ENCODE measurements at regions not wholly inside any gene's neighbourhood (a gene's known extent, or its start where the extent isn't known, plus 50 kb on each side); places are given as distances from the start of the nearest gene placed in this dataset.
"Not testable (repeated sequence)": the region's sequence is repeated elsewhere in the genome, so short reads cannot be mapped to it uniquely, and the experiment has no call there.

GRCh38 chr11:23211221-23211620 lies 350.9 kb upstream of the CCDC179 start:
- no peak overlapping the region for H3K27ac ChIP-seq
- TF ChIP-seq ZFX (IDR thresholded peaks at IDR 0.05), result no peak
- no peak for TF ChIP-seq CTCF (conservative IDR thresholded peaks at IDR 0.05)

GRCh38 chr11:23212807-23213206 lies 352.5 kb upstream of the CCDC179 start:
- no peak for TF ChIP-seq ZFX (IDR thresholded peaks at IDR 0.05)
- no peak for TF ChIP-seq CTCF (conservative IDR thresholded peaks at IDR 0.05)
- H3K27ac ChIP-seq, result no peak overlapping the region

GRCh38 chr11:23217072-23217471 lies 356.8 kb upstream of the CCDC179 start:
- TF ChIP-seq CTCF (conservative IDR thresholded peaks at IDR 0.05), result no peak
- no peak for TF ChIP-seq ZFX (IDR thresholded peaks at IDR 0.05)
- H3K27ac ChIP-seq, result no peak overlapping the region

- H3K27ac ChIP-seq, result not testable (repeated sequence)
Observed at GRCh38 chr11:23220086-23220485, 359.8 kb upstream of the CCDC179 start.

- no peak for TF ChIP-seq CTCF (conservative IDR thresholded peaks at IDR 0.05)
- TF ChIP-seq ZFX (IDR thresholded peaks at IDR 0.05), result no peak
- no peak overlapping the region for H3K27ac ChIP-seq
Observed at GRCh38 chr11:23221366-23221765, 361.1 kb upstream of the CCDC179 start.

GRCh38 chr11:23226331-23227077 lies 366.2 kb upstream of the CCDC179 start:
- no peak overlapping the region for H3K27ac ChIP-seq

GRCh38 chr11:23227078-23227445 lies 366.8 kb upstream of the CCDC179 start:
- no peak overlapping the region for H3K27ac ChIP-seq
- TF ChIP-seq CTCF (conservative IDR thresholded peaks at IDR 0.05) (no peak), ZFX (IDR thresholded peaks at IDR 0.05) (no peak)

More at GRCh38 chr11:23226331-23227077, 366.2 kb upstream of the CCDC179 start:
- no peak for TF ChIP-seq ZFX (IDR thresholded peaks at IDR 0.05)
- no peak for TF ChIP-seq CTCF (conservative IDR thresholded peaks at IDR 0.05)

GRCh38 chr11:23232652-23233051 lies 372.4 kb upstream of the CCDC179 start:
- no peak overlapping the region for H3K27ac ChIP-seq
- no peak for TF ChIP-seq CTCF (conservative IDR thresholded peaks at IDR 0.05)
- TF ChIP-seq ZFX (IDR thresholded peaks at IDR 0.05), result no peak

Data from C4-2B (cell line).